B cell (primary cell): ENCODE measurements at regions not wholly inside any gene's neighbourhood (a gene's known extent, or its start where the extent isn't known, plus 50 kb on each side); places are given as distances from the start of the nearest gene placed in this dataset.
A peak's percentile ranks its signal among the peaks of the same experiment; 100 is the strongest.

Experiments used
- ATAC-seq: fragments of 200-7000 bp; cut with Tn5 transposase; one replicate; pipeline ENCODE4 v1.10.0; 2021; ENCODE audit warnings: low read depth, mild to moderate bottlenecking, moderate number of reproducible peaks, moderate library complexity
- CTCF ChIA-PET: fragments of 350-600 bp; sonication (Branson Sonifier 250); formaldehyde crosslinking; loops from one replicate; lab custom pipeline; 2021; ENCODE audit warnings: antibody characterized with exemption, inconsistent platforms; lab: Charles Lee
- POLR2A ChIA-PET: fragments of 350-600 bp; sonication (Branson Sonifier 250); formaldehyde crosslinking; loops from one replicate; lab custom pipeline; 2021; ENCODE audit warnings: antibody characterized with exemption; lab: Charles Lee
- DNase-seq: peaks from one replicate; pipeline ENCODE4 v3.0.0; 2013
- H2AFZ ChIP-seq: 2 replicates; pipeline ENCODE4 v1.6.1; 2012; ENCODE audit warnings: mild to moderate bottlenecking, low read depth, low read length; ENCODE audit not compliant: insufficient read depth, poor library complexity, severe bottlenecking
- H3K27ac ChIP-seq, 2 donors: 1 replicate in 1 of 2; 2 replicates in 1 of 2; pipeline ENCODE4 v1.5.1; 2012 to 2013; ENCODE audit warnings: low read length in 2 of 2, mild to moderate bottlenecking in 2 of 2, moderate library complexity in 1 of 2
- H3K27me3 ChIP-seq, 4 experiments: fragments of 200-600 bp in 1 of 4; sonication (generic) in 1 of 4; replicated peaks in 1 of 4; 1 replicate in 2 of 4; 2 replicates in 2 of 4; pipeline versions ENCODE4 v1.6.1 to v1.7.0; 2013 to 2016; ENCODE audit warnings: low read length in 3 of 4, mild to moderate bottlenecking in 2 of 4, mixed read lengths in 1 of 4, moderate library complexity in 1 of 4; ENCODE audit not compliant: insufficient read depth in 4 of 4, control insufficient read depth in 3 of 4; ENCODE audit errors: control extremely low read depth in 1 of 4
- H3K36me3 ChIP-seq, 2 experiments: replicated peaks in 1 of 2; 1 replicate in 1 of 2; 2 replicates in 1 of 2; pipeline versions ENCODE4 v1.6.1 to v1.7.1; 2013; ENCODE audit warnings: low read length in 1 of 2; ENCODE audit not compliant: insufficient read depth in 2 of 2, control insufficient read depth in 1 of 2; ENCODE audit errors: control extremely low read depth in 1 of 2, extremely low read depth in 1 of 2
- H3K4me1 ChIP-seq, 2 donors: fragments of 200-600 bp in 1 of 2; sonication (generic) in 1 of 2; 1 replicate in 1 of 2; 2 replicates in 1 of 2; pipeline versions ENCODE4 v1.5.1 to v1.6.1; 2013 to 2017; ENCODE audit warnings: low read length in 2 of 2; ENCODE audit not compliant: control insufficient read depth in 2 of 2, insufficient read depth in 2 of 2
- H3K4me2 ChIP-seq: replicated peaks from 2 replicates; pipeline ENCODE3; 2012; ENCODE audit warnings: mild to moderate bottlenecking, low read depth, low read length; ENCODE audit not compliant: poor library complexity, severe bottlenecking
- H3K4me3 ChIP-seq, 5 experiments: fragments of 200-600 bp in 1 of 5; sonication (generic) in 1 of 5; 1 replicate in 3 of 5; 2 replicates in 2 of 5; pipeline versions ENCODE4 v1.5.1 to v1.7.0; 2011 to 2016; ENCODE audit warnings: low read length in 4 of 5, mild to moderate bottlenecking in 4 of 5, low read depth in 2 of 5, control low read depth in 1 of 5, moderate library complexity in 1 of 5; ENCODE audit not compliant: insufficient read depth in 1 of 5; ENCODE audit errors: control extremely low read depth in 1 of 5, extremely low read depth in 1 of 5
- H3K79me2 ChIP-seq: fragments of 200-600 bp; sonication (generic); one replicate; pipeline ENCODE4 v1.6.0; 2016; ENCODE audit warnings: low read length; ENCODE audit not compliant: control insufficient read depth, insufficient read depth
- H3K9ac ChIP-seq: fragments of 200-600 bp; sonication (generic); 2 replicates; pipeline ENCODE4 v1.6.1; 2017; ENCODE audit warnings: mild to moderate bottlenecking, low read length, moderate library complexity
- H3K9me3 ChIP-seq, 3 donors: one replicate each; pipeline versions ENCODE4 v1.6.1 to v1.7.1; 2013; ENCODE audit warnings: low read length in 2 of 3; ENCODE audit not compliant: control insufficient read depth in 2 of 3, insufficient read depth in 1 of 3; ENCODE audit errors: control extremely low read depth in 1 of 3
- H4K20me1 ChIP-seq: 2 replicates; pipeline ENCODE4 v1.6.0; 2012; ENCODE audit warnings: mild to moderate bottlenecking, low read length; ENCODE audit not compliant: insufficient read depth, control insufficient read depth, poor library complexity, severe bottlenecking
- H3K27ac Mint-ChIP-seq: one replicate; pipeline ENCODE4 v1.8.0; 2021; ENCODE audit warnings: mixed read lengths
- H3K27me3 Mint-ChIP-seq: one replicate; pipeline ENCODE4 v1.8.0; 2021; ENCODE audit warnings: mixed read lengths
- H3K4me1 Mint-ChIP-seq: one replicate; pipeline ENCODE4 v1.8.0; 2021; ENCODE audit warnings: mixed read lengths
- H3K4me3 Mint-ChIP-seq: one replicate; pipeline ENCODE4 v1.8.0; 2021; ENCODE audit warnings: mixed read lengths
- H3K9me3 Mint-ChIP-seq: one replicate; pipeline ENCODE4 v1.8.0; 2022; ENCODE audit warnings: mixed read lengths; ENCODE audit not compliant: insufficient read depth
- EZH2 ChIP-seq: IDR thresholded peaks from 2 replicates; pipeline ENCODE4 v1.6.1; 2012; ENCODE audit warnings: borderline replicate concordance, low read depth, mild to moderate bottlenecking, moderate library complexity, low read length; ENCODE audit not compliant: insufficient read depth, poor library complexity, severe bottlenecking
- WGBS: methylation state at CpG from one replicate; pipeline ENCODE4 v1.1.5; 2013; ENCODE audit warnings: missing lambda C conversion rate; ENCODE audit not compliant: insufficient coverage; 5-methylcytosine and 5-hydroxymethylcytosine counted together
- intact Hi-C: fragments of 100-400 bp; cut with micrococcal nuclease; formaldehyde crosslinking; loops from one replicate; pipeline ENCODE4 v1.10.0; 2022
- TF ChIP-seq, protein P1 (sequence below): fragments of 200-600 bp; IDR thresholded peaks from one replicate; pipeline ENCODE4 v1.8.0; 2022; ENCODE audit warnings: antibody characterized with exemption, mild to moderate bottlenecking

DNA sequence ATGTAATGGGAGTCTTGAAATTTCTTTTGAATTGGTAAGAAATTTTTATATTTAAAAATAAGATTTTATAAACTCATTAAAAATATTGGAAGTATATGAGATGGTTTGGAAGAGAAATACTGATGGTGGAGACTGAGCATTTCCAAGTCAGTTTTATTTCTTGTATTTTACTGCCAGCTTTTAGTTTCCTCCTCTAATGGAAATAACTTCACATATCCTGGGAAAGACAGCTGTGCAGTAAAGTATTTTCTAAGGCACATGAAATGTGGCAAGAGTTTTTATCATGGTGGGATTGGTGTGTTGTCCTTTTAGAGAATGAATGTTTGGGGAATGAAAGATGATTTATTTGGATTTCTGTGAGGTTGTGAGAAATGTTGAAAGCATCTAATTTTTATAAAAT lies 346.9 kb upstream of the RGS6 start:
- Histone ChIP-seq H3K9ac (no peak overlapping the region), H3K79me2 (peaks cover 51% of the 10 kb centered on the region), H2AFZ (no peak overlapping the region), H3K27ac (no peak overlapping the region), H3K27me3 (no peaks in the 10 kb centered on the region), H4K20me1 (peaks cover 42% of the 10 kb centered on the region), H3K4me1 (peaks cover 0 to 3% of the 10 kb centered on the region in 2 donors), H3K4me2 (no peak overlapping the region), H3K9me3 (no peaks in the 10 kb centered on the region), H3K36me3 (peaks cover 8 to 11% of the 10 kb centered on the region in 2 experiments), H3K4me3 (no peak overlapping the region)
- ChIA-PET POLR2A (no interaction called here), CTCF (no interaction called here)
- H3K27me3 Mint-ChIP-seq, result no peaks in the 10 kb centered on the region
- ATAC-seq, result no peak
- no peak overlapping the region for H3K27ac Mint-ChIP-seq
- TF ChIP-seq, protein P1, sequence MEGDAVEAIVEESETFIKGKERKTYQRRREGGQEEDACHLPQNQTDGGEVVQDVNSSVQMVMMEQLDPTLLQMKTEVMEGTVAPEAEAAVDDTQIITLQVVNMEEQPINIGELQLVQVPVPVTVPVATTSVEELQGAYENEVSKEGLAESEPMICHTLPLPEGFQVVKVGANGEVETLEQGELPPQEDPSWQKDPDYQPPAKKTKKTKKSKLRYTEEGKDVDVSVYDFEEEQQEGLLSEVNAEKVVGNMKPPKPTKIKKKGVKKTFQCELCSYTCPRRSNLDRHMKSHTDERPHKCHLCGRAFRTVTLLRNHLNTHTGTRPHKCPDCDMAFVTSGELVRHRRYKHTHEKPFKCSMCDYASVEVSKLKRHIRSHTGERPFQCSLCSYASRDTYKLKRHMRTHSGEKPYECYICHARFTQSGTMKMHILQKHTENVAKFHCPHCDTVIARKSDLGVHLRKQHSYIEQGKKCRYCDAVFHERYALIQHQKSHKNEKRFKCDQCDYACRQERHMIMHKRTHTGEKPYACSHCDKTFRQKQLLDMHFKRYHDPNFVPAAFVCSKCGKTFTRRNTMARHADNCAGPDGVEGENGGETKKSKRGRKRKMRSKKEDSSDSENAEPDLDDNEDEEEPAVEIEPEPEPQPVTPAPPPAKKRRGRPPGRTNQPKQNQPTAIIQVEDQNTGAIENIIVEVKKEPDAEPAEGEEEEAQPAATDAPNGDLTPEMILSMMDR, result no peak
- H3K4me1 Mint-ChIP-seq, result peaks cover 31% of the 10 kb centered on the region
- H3K9me3 Mint-ChIP-seq, result no peaks in the 10 kb centered on the region
- no peak for DNase-seq
- no peak overlapping the region for H3K4me3 Mint-ChIP-seq
- intact Hi-C loops, result no loop called here

DNA sequence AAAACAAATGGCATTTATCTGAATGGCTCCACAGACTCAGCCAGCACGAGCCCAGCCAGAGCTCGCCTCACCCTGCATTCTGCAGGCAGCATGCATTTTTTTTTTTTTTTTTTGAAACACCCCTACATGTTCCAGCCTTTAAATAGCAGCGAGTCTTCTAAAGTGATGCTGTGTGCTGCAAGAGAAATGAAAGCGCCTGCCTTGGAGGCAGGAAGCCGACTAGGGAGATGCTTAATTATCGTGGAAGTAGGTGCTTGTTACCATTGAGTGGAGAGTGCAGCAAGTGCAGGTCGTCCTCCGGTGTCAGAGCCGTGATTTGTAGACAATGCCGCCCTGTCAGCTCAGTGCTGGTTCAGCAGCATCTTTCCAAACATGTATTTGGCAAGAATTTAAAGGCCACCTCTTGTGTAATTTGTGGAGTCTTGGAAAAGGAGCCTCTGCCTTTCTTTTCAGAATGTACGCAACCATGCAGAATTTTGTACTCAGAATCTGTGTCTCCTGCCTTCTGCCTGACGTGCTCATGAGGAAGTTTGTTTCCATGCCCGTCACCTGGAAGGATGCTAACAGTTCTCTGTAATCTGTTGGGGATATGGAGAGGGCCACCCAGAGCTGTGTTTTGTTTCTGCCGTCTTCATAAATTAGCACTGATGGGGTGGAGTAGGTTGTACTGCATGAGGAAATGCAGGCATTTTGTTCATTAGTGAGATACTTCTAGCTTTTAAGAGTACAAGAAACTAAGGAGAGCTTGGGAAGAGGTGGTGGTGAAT lies 345.9 kb upstream of the RGS6 start:
- no peak for TF ChIP-seq EZH2
- TF ChIP-seq, protein P1, result no peak
- ChIA-PET POLR2A (no interaction called here), CTCF (interaction anchor here (1.1 to 1.2 kb wide), 2 partner anchors 26 to 154 kb away, joined by 3 to 4 read pairs; no protein-coding TSS in a partner anchor)
- Histone ChIP-seq H3K9ac (no peak overlapping the region), H3K27ac (no peak overlapping the region), H3K9me3 (no peaks in the 10 kb centered on the region), H3K4me1 (peaks cover 0 to 3% of the 10 kb centered on the region in 2 donors), H3K36me3 (peaks cover 10 to 11% of the 10 kb centered on the region in 2 experiments), H2AFZ (no peak overlapping the region), H4K20me1 (peaks cover 42% of the 10 kb centered on the region), H3K4me2 (peak overlapping the region; percentile 7), H3K4me3 (no peak overlapping the region), H3K27me3 (no peaks in the 10 kb centered on the region), H3K79me2 (peaks cover 43% of the 10 kb centered on the region)
- DNase-seq (no peak), ATAC-seq (no peak)
- Mint-ChIP-seq H3K9me3 (no peaks in the 10 kb centered on the region), H3K4me3 (no peak overlapping the region), H3K4me1 (peaks cover 34% of the 10 kb centered on the region), H3K27me3 (no peaks in the 10 kb centered on the region), H3K27ac (no peak overlapping the region)
- WGBS, result 50% methylated on average over 9 of the region's 14 CpGs
- intact Hi-C loops, result no loop called here
